DMS79 (cell line): ENCODE measurements at regions not wholly inside any gene's neighbourhood (a gene's known extent, or its start where the extent isn't known, plus 50 kb on each side); places are given as distances from the start of the nearest gene placed in this dataset.

Experiments
- DNase-seq: peaks from one replicate; lab custom pipeline; 2025; lab: John Stamatoyannopoulos, UW

DNA sequence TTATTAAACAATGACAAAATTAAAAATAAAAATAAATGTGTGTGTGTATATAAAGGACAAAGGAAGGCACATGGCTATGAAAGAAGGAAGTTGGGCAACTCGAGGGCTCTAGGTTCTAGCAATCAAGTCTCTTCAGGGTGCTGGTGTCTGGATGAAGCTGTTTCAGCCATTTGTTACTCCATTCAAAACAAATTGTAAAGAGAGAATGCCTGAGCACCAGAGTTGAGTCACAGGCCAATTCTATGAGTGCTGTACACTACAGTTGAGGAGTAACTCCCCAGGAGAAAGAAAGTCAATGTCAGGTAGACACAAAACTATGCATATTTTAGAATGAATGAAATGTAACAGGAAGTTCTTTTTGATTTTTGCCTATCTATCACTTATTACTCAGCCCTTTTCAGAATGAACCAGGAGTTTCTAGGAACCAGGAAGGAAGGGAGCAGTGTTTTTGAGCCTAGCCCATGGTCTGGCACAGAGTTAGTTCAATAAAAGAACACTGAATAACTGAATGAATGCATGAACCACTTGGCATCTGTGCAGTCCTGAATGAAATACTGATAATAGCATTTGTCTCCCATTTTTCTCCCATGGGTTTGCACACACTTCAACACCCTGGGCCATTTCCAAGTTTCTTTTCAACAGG lies 151.7 kb upstream of the CPEB2 start:
- DNase-seq: no peak

DNA sequence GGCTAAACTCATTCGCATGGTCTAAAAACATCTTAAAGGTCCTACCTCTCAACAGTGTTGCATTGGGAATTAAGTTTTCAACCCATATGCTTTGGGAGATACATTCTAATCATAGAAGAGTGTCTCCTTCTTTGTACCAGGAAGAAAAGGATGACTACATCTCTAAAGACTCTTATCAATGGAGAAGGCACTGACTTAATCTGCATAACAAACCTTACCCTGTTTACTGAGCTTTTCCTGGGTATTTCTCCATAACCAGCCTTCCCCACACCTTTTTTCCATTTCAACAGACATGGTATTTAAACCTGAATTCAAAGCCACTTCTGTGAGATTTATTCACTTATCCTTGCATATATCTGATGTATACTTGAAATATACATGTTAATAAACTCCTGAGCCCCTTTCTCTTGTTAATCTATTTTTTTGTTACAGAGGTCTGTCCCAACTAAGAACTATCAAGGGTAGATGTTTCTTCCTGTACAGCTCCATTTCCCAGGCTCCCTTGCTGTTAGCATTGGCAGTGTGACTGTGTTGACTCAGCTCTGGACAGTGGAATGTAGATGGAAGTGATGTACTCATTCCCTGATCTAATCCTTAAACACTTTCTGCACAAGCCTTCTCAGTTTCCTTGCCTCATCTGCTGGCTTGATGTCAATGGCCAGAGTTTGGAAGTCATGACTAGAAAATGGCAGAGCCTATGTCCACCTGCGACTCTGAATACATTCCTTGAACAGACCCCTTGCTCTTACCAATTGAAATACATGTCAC lies 148.9 kb upstream of the CPEB2 start:
- no peak for DNase-seq

DNA sequence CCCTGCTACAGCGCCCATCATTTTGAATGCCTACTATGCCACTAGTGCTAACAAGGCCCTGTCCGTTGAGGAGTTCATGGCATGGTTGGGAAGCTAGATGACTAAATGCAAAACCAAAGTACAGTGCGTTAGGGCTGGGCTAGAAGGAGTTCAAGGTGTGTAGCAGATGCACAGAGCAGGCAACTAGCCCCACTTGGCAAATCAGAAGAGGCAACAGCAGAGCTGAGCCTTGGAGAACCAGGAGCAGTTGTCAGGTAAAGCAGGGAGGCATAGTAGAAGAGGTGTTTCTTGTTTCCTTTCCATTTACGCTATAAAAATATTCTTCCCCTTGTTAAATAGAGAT lies 146.6 kb upstream of the CPEB2 start:
- no peak for DNase-seq

DNA sequence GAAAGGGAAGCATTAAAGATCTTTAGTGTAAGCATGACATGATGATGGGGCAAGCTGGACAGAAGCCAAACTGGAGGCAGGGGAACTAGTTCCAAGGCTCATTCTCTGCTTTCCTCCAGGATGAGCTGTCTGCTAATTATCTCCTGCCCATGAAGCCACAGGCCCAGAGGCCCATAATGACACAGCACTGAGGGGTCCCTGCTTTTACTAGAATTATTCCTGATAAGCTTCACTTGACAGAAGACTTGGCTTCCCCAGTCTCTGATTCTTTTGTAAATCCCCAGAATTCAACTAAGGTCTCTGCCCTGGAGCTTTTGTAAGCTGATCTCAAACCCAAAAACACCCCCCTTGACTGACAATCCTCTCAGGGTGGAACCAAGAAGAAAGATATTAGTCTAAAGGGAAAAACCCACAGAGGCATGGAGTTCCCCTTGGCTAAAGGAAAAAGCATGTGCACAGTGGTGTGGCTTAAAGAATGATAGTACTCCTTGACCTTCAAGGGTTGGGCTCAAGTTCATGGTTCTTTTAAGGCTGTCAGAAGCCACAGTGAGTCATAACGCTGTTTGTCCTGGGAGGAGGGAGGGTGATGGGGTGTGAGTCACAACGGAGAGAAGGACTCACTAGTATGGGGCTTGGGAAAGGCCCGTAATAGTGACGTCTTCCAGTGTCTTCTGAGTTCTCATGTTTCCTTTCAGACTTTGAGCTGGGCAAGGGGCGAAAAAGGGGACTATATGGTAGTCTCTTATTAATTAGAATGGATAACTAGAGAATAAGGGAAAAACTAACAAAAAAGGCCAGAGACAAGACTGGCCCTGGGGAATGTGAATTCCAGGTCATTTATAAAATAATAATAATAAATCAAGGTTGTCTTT lies 146.0 kb upstream of the CPEB2 start:
- DNase-seq: no peak

GRCh38 chr4:14856934-14857235 lies 145.4 kb upstream of the CPEB2 start:
- no peak for DNase-seq

GRCh38 chr4:14857475-14857874 lies 144.8 kb upstream of the CPEB2 start:
- DNase-seq: no peak

- DNase-seq: no peak
Measured at GRCh38 chr4:14857981-14858380, 144.3 kb upstream of the CPEB2 start.

GRCh38 chr4:14862891-14863290 lies 139.4 kb upstream of the CPEB2 start:
- DNase-seq: no peak

DNA sequence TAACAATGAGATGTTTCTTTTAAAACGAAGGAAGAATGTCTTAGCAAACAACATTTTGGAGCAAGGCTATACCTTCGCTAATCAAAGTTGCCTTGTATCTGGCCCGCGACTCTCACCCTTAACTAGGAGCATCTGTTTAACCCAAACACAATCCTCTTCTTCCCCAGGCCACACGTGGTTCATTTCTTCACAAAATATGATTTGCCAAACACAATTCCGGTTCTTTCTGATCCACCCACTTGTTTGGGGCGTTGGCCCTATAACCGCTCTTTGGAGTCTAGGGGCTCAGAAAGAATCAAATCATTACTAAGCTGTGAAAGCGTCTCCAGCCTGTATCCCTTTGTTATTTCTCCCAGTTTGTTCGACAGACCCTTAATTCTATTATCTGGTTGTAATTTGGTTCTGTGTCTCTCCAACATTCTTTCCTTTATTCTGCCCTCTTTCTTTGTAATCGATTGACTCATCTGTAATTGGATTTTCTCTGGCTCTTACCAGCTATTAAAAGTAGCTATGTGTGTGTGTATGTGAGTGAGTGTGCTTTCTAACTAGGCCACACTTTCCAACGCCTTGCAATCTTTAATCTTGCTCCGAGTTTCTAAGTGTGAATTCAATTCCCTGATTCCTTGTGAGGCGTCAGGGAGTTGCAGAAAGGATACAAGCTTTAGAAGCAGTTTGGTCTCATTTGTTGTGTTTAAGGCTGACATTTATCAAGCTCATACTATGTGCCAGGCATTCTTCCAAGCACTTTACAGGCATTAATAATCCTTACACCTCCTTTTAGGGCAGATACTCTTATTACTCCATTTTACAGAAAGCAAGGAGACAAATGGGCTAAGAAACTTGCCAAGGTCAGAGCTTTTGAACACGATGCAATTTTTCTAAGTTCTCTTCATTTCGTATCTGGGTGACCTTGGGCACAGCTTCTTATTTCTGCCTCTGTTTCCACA lies 138.6 kb upstream of the CPEB2 start:
- DNase-seq: no peak

GRCh38 chr4:14864365-14865030 lies 137.8 kb upstream of the CPEB2 start:
- DNase-seq: no peak

GRCh38 chr4:14865031-14865366 lies 137.3 kb upstream of the CPEB2 start:
- no peak for DNase-seq

DNA sequence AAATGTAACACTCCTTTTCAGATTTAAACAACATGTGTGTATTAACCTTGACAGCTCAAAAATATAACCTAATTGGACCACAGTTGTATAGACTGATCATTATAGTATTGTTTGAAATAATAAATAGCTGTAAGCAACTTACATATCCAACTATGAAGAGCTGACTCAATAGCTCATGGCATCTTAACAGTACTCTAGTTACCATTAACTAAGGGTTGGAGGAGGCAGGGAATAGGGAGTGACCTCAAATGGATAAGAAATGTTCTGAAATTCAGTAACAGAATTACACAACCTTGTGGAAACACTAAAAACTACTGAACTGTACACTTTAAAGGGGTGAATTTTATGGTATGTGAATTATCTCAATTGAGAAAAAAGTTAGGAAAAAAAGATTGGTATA lies 136.5 kb upstream of the CPEB2 start:
- no peak for DNase-seq

DNA sequence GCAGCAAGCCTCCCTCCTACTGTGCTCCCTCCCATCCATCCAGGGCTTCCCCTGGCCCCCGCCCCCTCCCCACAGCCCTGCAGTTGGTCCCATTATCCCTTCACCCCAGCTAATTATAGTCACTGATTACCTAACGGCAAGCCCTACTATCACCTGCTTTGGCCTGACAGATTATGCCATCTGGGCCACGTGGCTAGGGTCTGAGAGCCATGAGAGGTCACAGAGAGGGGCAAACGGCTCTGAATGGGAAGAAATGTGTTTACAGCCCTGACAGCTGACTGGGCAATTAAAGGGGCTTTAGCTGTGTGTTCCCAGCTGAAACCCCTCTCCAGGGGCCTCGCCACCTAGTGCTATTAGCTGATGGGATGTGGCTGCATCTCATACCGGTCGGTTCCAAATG lies 134.4 kb upstream of the CPEB2 start:
- DNase-seq: no peak

DNA sequence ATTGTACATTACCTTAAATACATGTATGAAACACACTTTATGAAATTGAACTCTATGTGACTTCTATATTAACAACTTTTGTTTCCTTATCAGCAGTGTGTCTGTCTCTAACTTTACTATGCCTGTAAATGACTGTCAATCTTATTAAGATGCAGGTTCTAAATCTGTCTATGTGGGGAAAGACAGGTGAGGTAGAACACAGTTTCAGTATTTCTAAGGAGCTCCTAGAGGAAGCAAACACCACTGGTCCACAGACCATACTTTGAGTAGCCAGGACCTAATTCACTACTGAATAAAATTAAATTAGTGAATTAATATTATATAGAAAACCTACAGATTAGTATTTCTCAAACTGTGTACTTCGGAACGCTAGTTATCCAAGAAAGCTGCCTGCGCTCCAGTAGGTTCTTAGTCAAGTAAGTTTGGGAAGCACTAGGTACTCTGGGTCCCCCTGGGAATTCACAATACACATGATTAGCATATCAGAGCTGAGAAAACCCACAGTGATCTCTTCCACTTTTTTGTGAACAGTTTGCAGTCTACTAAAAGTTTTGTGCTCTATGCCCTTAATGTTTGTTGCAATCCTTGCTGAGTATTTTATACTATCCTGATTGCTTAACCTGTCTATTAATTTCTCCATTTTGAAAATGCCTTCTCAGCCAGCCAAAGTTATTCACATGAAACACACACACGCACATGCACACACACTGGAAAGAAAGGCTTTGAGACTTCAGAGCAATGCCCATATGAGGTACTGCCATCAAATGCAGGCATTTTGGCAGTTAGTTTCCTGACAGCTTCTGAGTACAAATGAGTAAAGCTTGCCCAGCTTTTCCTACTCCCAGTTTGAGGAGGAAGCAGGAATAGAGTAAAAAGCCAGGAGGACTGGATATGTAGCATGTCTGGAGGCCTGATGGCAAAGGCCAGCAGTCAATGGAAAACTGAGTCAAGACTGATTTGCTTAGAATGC lies 133.6 kb upstream of the CPEB2 start:
- no peak for DNase-seq

- DNase-seq: no peak
Measured at GRCh38 chr4:14871676-14872430, 130.4 kb upstream of the CPEB2 start.

DNA sequence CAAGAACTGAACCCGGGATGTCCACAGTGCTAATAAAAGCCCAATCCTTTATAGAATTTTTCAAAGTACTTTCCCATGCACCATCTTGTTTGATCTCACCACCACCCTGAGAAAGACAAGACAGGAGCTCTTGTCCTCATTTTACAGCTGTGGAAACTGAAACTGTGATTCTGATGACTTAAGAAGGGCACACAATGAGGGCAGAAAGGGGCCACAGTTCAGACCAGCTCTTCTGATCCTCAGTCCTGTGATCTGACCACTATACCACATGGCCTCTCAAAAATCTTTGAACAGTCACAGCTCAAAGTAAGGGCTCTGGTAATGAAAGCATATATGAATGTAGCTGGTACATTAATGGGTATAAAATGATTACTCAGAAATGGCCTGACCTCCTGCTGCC lies 127.3 kb upstream of the CPEB2 start:
- DNase-seq: no peak

GRCh38 chr4:14877246-14878225 lies 124.7 kb upstream of the CPEB2 start:
- no peak for DNase-seq

GRCh38 chr4:14878681-14879080 lies 123.6 kb upstream of the CPEB2 start:
- no peak for DNase-seq
